NT2/D1 (cell line): ENCODE measurements at regions not wholly inside any gene's neighbourhood (a gene's known extent, or its start where the extent isn't known, plus 50 kb on each side); places are given as distances from the start of the nearest gene placed in this dataset.
"Not testable (repeated sequence)": the region's sequence is repeated elsewhere in the genome, so short reads cannot be mapped to it uniquely, and the experiment has no call there.

Experiments
- DNase-seq: peaks from one replicate; pipeline ENCODE4 v3.0.0-alpha.2; 2011; ENCODE audit warnings: low read depth, low spot score
- H3K27me3 ChIP-seq: 2 replicates; pipeline ENCODE4 v1.6.0; 2011; ENCODE audit warnings: mild to moderate bottlenecking; ENCODE audit not compliant: insufficient read length, insufficient read depth
- H3K36me3 ChIP-seq: 2 replicates; pipeline ENCODE4 v1.6.1; 2011; ENCODE audit warnings: mild to moderate bottlenecking, low read length, mixed read lengths; ENCODE audit not compliant: insufficient read depth, insufficient read length
- H3K4me1 ChIP-seq: 2 replicates; pipeline ENCODE4 v1.5.1; 2011; ENCODE audit not compliant: insufficient read depth, insufficient read length
- H3K4me3 ChIP-seq: 2 replicates; pipeline ENCODE4 v1.5.1; 2011; ENCODE audit warnings: low read depth; ENCODE audit not compliant: insufficient read length
- H3K9ac ChIP-seq: 2 replicates; pipeline ENCODE4 v1.6.0; 2011; ENCODE audit warnings: low read depth; ENCODE audit not compliant: insufficient read length
- H3K9me3 ChIP-seq: 2 replicates; pipeline ENCODE4 v1.5.1; 2011; ENCODE audit warnings: mild to moderate bottlenecking, low read length; ENCODE audit not compliant: insufficient read depth
- SUZ12 ChIP-seq: IDR thresholded peaks from 2 replicates; pipeline ENCODE4 v1.6.1; 2011; ENCODE audit not compliant: insufficient read length, insufficient read depth; ENCODE audit errors: extremely low read depth
- YY1 ChIP-seq: IDR thresholded peaks from 2 replicates; pipeline ENCODE4 v1.6.1; 2011; ENCODE audit not compliant: insufficient read length, insufficient read depth
- ZNF274 ChIP-seq: IDR thresholded peaks from 2 replicates; pipeline ENCODE4 v1.6.1; 2011; ENCODE audit warnings: mild to moderate bottlenecking, low read depth, low read length

GRCh38 chr11:101803651-101804050, 111.2 kb upstream of the CEP126 start:
- TF ChIP-seq ZNF274 (no peak), YY1 (no peak), SUZ12 (no peak)
- Histone ChIP-seq H3K4me1 (no peaks in the 10 kb centered on the region), H3K9ac (no peak overlapping the region), H3K27me3 (no peaks in the 10 kb centered on the region), H3K4me3 (no peak overlapping the region), H3K9me3 (no peaks in the 10 kb centered on the region), H3K36me3 (no peaks in the 10 kb centered on the region)
- DNase-seq = no peak

- Histone ChIP-seq H3K4me3 (no peak overlapping the region), H3K9me3 (no peaks in the 10 kb centered on the region), H3K9ac (no peak overlapping the region), H3K36me3 (no peaks in the 10 kb centered on the region), H3K27me3 (no peaks in the 10 kb centered on the region), H3K4me1 (no peaks in the 10 kb centered on the region)
- no peak for TF ChIP-seq YY1
- no peak for TF ChIP-seq SUZ12
- TF ChIP-seq ZNF274 = no peak
- DNase-seq = no peak
These were observed 117.5 kb upstream of the CEP126 start for GRCh38 chr11:101797335-101797734.

GRCh38 chr11:101792814-101793213, 122.0 kb upstream of the CEP126 start:
- TF ChIP-seq SUZ12 (no peak), ZNF274 (no peak), YY1 (no peak)
- no peak for DNase-seq
- no peak overlapping the region for H3K9ac ChIP-seq
- H3K4me1 ChIP-seq = no peaks in the 10 kb centered on the region
- no peaks in the 10 kb centered on the region for H3K27me3 ChIP-seq
- H3K36me3 ChIP-seq = no peaks in the 10 kb centered on the region
- H3K4me3 ChIP-seq = no peak overlapping the region
- H3K9me3 ChIP-seq = no peaks in the 10 kb centered on the region

- Histone ChIP-seq H3K4me1 (no peaks in the 10 kb centered on the region), H3K9ac (no peak overlapping the region), H3K27me3 (no peaks in the 10 kb centered on the region), H3K9me3 (no peaks in the 10 kb centered on the region), H3K4me3 (no peak overlapping the region), H3K36me3 (no peaks in the 10 kb centered on the region)
- no peak for DNase-seq
- TF ChIP-seq ZNF274 (no peak), SUZ12 (no peak), YY1 (no peak)
These were observed 127.9 kb upstream of the CEP126 start for GRCh38 chr11:101786916-101787315.

GRCh38 chr11:101786421-101786820, 128.4 kb upstream of the CEP126 start:
- Histone ChIP-seq H3K4me1 (no peaks in the 10 kb centered on the region), H3K27me3 (no peaks in the 10 kb centered on the region), H3K36me3 (no peaks in the 10 kb centered on the region), H3K9me3 (no peaks in the 10 kb centered on the region), H3K9ac (no peak overlapping the region), H3K4me3 (no peak overlapping the region)
- DNase-seq = no peak
- TF ChIP-seq YY1 = no peak
- TF ChIP-seq SUZ12 = no peak
- no peak for TF ChIP-seq ZNF274

GRCh38 chr11:101779167-101779566, 135.6 kb upstream of the CEP126 start:
- not testable (repeated sequence) for H3K4me1 ChIP-seq, H3K4me3 ChIP-seq, H3K27me3 ChIP-seq, H3K36me3 ChIP-seq, H3K9me3 ChIP-seq, H3K9ac ChIP-seq, DNase-seq

- TF ChIP-seq SUZ12 (no peak), ZNF274 (no peak), YY1 (no peak)
- Histone ChIP-seq H3K27me3 (no peaks in the 10 kb centered on the region), H3K36me3 (no peaks in the 10 kb centered on the region), H3K4me3 (no peak overlapping the region), H3K9me3 (peaks cover 9% of the 10 kb centered on the region; the same call in 1 of the 2 replicates), H3K4me1 (no peaks in the 10 kb centered on the region), H3K9ac (no peak overlapping the region)
- DNase-seq = no peak
These were observed 137.3 kb upstream of the CEP126 start for GRCh38 chr11:101777476-101777875.

- TF ChIP-seq SUZ12 = no peak
- TF ChIP-seq ZNF274 = no peak
- no peak for TF ChIP-seq YY1
- H3K9ac ChIP-seq = no peak overlapping the region
- H3K27me3 ChIP-seq = no peaks in the 10 kb centered on the region
- no peak for DNase-seq
- no peaks in the 10 kb centered on the region for H3K36me3 ChIP-seq
- H3K9me3 ChIP-seq = peaks cover 9% of the 10 kb centered on the region; the same call in 1 of the 2 replicates
- H3K4me1 ChIP-seq = no peaks in the 10 kb centered on the region
- no peak overlapping the region for H3K4me3 ChIP-seq
These were observed 139.8 kb upstream of the CEP126 start for GRCh38 chr11:101775033-101775432.
